Right lobe of liver (tissue), 4 donors: ENCODE measurements at regions not wholly inside any gene's neighbourhood (a gene's known extent, or its start where the extent isn't known, plus 50 kb on each side); places are given as distances from the start of the nearest gene placed in this dataset.

ENCODE experiments used
- POLR2A ChIP-seq: fragments of 450-650 bp; IDR thresholded peaks from one replicate; pipeline ENCODE4 v1.6.1; 2017; ENCODE audit warnings: antibody characterized with exemption, mild to moderate bottlenecking
- TF ChIP-seq, protein P1 (sequence below), 4 donors: fragments of 200-600 bp in 3 of 4; fragments of 450-650 bp in 1 of 4; IDR thresholded peaks; one replicate each; pipeline versions ENCODE4 v1.5.1 to v1.8.0; 2016 to 2022; ENCODE audit warnings: antibody characterized with exemption in 4 of 4, mild to moderate bottlenecking in 2 of 4
- donor health status: DM: no; HTN: no; CAD: no.
- donor health status: DM: no; HTN: no; CAD: no.
- donor health status: DM: no; HTN: yes; CAD: no.

DNA sequence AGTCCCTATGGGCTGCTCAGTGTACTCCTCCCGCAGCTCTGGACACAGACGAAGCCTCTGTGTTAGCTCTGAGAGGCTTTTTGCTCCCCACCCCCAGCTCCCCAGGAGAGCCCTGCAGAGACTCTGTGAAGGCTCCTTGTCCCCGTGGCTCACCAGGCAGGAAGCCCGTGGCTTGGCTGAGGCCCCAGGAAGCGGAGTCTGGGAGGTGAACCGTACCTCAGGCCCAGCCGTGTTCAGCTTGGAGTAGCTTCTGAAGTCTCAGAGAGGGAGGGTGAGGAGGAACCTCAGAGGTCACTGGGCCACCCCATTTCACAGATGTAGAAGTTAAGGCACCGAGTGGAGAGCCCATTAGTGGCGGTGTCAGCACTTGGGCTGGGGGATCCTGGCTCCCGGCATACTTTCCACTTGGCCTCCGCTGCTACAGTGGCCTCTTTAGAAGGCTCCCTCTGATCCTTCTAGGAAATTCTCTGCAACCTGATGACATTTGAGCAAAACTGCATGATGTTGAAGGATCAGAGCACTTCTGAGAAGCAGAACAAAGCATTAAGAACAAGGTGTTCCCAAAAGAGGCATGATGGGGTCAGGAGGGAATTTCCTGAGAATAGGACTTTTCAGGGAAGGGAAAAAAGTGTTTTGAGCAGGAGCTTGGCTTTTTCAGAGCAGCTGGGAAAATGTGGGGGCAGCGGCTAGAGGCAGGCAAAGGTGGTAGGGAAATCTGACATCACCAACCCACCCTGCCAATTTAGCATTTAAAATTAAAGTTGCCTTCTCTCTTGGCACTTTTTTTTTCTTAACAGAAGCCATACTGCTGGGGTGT, 79.1 kb downstream of the MCFD2 start:
- TF ChIP-seq, protein P1, sequence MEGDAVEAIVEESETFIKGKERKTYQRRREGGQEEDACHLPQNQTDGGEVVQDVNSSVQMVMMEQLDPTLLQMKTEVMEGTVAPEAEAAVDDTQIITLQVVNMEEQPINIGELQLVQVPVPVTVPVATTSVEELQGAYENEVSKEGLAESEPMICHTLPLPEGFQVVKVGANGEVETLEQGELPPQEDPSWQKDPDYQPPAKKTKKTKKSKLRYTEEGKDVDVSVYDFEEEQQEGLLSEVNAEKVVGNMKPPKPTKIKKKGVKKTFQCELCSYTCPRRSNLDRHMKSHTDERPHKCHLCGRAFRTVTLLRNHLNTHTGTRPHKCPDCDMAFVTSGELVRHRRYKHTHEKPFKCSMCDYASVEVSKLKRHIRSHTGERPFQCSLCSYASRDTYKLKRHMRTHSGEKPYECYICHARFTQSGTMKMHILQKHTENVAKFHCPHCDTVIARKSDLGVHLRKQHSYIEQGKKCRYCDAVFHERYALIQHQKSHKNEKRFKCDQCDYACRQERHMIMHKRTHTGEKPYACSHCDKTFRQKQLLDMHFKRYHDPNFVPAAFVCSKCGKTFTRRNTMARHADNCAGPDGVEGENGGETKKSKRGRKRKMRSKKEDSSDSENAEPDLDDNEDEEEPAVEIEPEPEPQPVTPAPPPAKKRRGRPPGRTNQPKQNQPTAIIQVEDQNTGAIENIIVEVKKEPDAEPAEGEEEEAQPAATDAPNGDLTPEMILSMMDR (IDR thresholded peaks at IDR 0.05): no peak
- no peak for TF ChIP-seq POLR2A
